ENCODE measurements at regions not wholly inside any gene's neighbourhood (a gene's known extent, or its start where the extent isn't known, plus 50 kb on each side); places are given as distances from the start of the nearest gene placed in this dataset.

- TF ChIP-seq CTCF (IDR thresholded peaks at IDR 0.05) (no peak), POLR2A (IDR thresholded peaks at IDR 0.05) (no peak)
These were observed 155.6 kb downstream of the BRD1 start for GRCh38 chr22:49672014-49672516.

Measured in esophagus squamous epithelium (tissue), 4 donors.